GM10248 (cell line): ENCODE measurements at regions not wholly inside any gene's neighbourhood (a gene's known extent, or its start where the extent isn't known, plus 50 kb on each side); places are given as distances from the start of the nearest gene placed in this dataset.

Source experiments
- CTCF ChIA-PET: fragments of 300-600 bp; sonication (Branson Sonifier 250); formaldehyde crosslinking; extraction: SDS; loops from one replicate; lab custom pipeline; 2021; ENCODE audit warnings: antibody characterized with exemption; lab: Yijun Ruan, JAX
- POLR2A ChIA-PET: fragments of 350-650 bp; sonication (Branson Sonifier 250); formaldehyde crosslinking; extraction: SDS; loops from one replicate; lab custom pipeline; 2020; ENCODE audit warnings: antibody characterized with exemption; lab: Yijun Ruan, JAX
- DNase-seq: peaks from one replicate; pipeline ENCODE4 v3.0.0; 2012; ENCODE audit errors: extremely low spot score
- CTCF ChIP-seq: IDR thresholded peaks from 2 replicates; pipeline ENCODE4 v1.5.1; 2012; ENCODE audit warnings: mild to moderate bottlenecking, low read depth; ENCODE audit errors: extremely low read depth, missing control alignments, control extremely low read depth

- no peak for TF ChIP-seq CTCF
- ChIA-PET POLR2A (no interaction called here), CTCF (no interaction called here)
- no peak for DNase-seq
Measured at GRCh38 chr12:24643120-24644119, 305.5 kb downstream of the BCAT1 start.

- POLR2A ChIA-PET: no interaction called here
- CTCF ChIA-PET: no interaction called here
- TF ChIP-seq CTCF: no peak
- no peak for DNase-seq
Measured at GRCh38 chr12:24639641-24640040, 309.3 kb downstream of the BCAT1 start.

GRCh38 chr12:24632466-24632865 is 316.4 kb downstream of the BCAT1 start:
- DNase-seq: no peak
- TF ChIP-seq CTCF: no peak
- ChIA-PET POLR2A (no interaction called here), CTCF (no interaction called here)

GRCh38 chr12:24631676-24632426 is 317.1 kb downstream of the BCAT1 start:
- DNase-seq: no peak
- ChIA-PET CTCF (no interaction called here), POLR2A (no interaction called here)
- no peak for TF ChIP-seq CTCF

- ChIA-PET POLR2A (no interaction called here), CTCF (no interaction called here)
- no peak for DNase-seq
- no peak for TF ChIP-seq CTCF
Measured at GRCh38 chr12:24630856-24631255, 318.0 kb downstream of the BCAT1 start.

GRCh38 chr12:24630446-24630845 is 318.5 kb downstream of the BCAT1 start:
- DNase-seq: no peak
- POLR2A ChIA-PET: no interaction called here
- no peak for TF ChIP-seq CTCF
- CTCF ChIA-PET: interaction anchor here (1.5 kb wide), 1 partner anchor 10 kb away, joined by 3 read pairs; no protein-coding TSS in a partner anchor
